Type B pancreatic cell (in vitro differentiated cells): ENCODE measurements at regions not wholly inside any gene's neighbourhood (a gene's known extent, or its start where the extent isn't known, plus 50 kb on each side); places are given as distances from the start of the nearest gene placed in this dataset.
"Not testable (repeated sequence)": the region's sequence is repeated elsewhere in the genome, so short reads cannot be mapped to it uniquely, and the experiment has no call there.

Experiments used
- DNase-seq: peaks from one replicate; pipeline ENCODE4 v3.0.0; 2021; ENCODE audit warnings: mixed read lengths; ENCODE audit not compliant: unreplicated experiment; ENCODE audit errors: extremely low spot score
- H3K27ac Mint-ChIP-seq: 2 replicates; pipeline ENCODE4 v1.8.0; 2021; ENCODE audit warnings: mild to moderate bottlenecking, mixed read lengths
- H3K27me3 Mint-ChIP-seq: 2 replicates; pipeline ENCODE4 v1.8.0; 2021; ENCODE audit warnings: mixed read lengths
- H3K36me3 Mint-ChIP-seq: 2 replicates; pipeline ENCODE4 v1.8.0; 2021; ENCODE audit warnings: mixed read lengths
- H3K4me1 Mint-ChIP-seq: one replicate; pipeline ENCODE4 v1.8.0; 2021; ENCODE audit warnings: mixed read lengths; ENCODE audit not compliant: unreplicated experiment
- H3K4me3 Mint-ChIP-seq: 2 replicates; pipeline ENCODE4 v1.8.0; 2021; ENCODE audit warnings: mild to moderate bottlenecking, mixed read lengths
- H3K9me3 Mint-ChIP-seq: 2 replicates; pipeline ENCODE4 v1.8.0; 2021; ENCODE audit warnings: mixed read lengths
- TF ChIP-seq, protein P1 (sequence below): fragments of 200-600 bp; sonication (generic); conservative IDR thresholded peaks from 2 replicates; pipeline ENCODE4 v1.5.0; 2021; ENCODE audit warnings: antibody characterized with exemption, mild to moderate bottlenecking

DNA sequence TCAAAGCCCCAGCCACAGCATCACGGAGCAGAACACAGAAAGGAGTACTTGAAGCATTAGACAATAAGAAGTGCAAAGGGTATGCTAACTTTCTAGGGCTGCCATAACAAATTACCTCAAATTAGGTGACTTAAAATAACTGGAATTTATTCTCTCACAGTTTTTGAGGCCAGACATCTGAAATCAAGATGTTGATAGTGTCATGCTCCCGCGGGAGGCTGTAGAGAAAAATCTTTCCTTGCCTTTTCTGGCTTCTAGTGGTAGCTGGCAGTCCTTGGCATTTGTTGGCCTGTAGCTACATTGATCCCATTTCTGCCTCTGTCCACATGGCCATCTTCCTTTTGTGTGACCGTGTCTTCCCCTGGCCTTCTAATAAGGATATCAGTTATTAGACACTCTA is 51.9 kb upstream of the SPDL1 start:
- TF ChIP-seq, protein P1, sequence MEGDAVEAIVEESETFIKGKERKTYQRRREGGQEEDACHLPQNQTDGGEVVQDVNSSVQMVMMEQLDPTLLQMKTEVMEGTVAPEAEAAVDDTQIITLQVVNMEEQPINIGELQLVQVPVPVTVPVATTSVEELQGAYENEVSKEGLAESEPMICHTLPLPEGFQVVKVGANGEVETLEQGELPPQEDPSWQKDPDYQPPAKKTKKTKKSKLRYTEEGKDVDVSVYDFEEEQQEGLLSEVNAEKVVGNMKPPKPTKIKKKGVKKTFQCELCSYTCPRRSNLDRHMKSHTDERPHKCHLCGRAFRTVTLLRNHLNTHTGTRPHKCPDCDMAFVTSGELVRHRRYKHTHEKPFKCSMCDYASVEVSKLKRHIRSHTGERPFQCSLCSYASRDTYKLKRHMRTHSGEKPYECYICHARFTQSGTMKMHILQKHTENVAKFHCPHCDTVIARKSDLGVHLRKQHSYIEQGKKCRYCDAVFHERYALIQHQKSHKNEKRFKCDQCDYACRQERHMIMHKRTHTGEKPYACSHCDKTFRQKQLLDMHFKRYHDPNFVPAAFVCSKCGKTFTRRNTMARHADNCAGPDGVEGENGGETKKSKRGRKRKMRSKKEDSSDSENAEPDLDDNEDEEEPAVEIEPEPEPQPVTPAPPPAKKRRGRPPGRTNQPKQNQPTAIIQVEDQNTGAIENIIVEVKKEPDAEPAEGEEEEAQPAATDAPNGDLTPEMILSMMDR, result no peak
- no peak for DNase-seq
- Mint-ChIP-seq H3K4me3 (no peak overlapping the region), H3K36me3 (no peaks in the 10 kb centered on the region), H3K27me3 (peaks cover 44% of the 10 kb centered on the region), H3K27ac (no peak overlapping the region), H3K9me3 (no peaks in the 10 kb centered on the region), H3K4me1 (no peaks in the 10 kb centered on the region)

DNA sequence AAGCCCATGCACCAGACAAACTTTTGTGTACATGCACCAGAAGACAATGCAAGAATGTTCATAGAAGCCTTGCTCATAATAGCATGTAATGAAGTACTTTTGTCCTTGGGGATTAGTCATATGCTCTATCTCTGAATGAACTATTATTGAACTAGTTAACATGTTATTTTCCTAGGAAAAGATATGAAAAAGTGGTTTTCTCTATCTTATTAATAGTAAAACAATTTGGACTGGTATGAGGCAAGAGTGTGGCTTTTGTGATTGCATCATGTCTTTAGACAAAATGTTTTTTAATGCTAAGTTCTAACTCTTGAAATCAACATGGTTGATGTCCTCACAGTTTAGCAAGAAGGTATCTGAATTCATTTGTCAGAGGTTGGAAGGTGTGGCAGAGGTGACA is 55.7 kb upstream of the SPDL1 start:
- DNase-seq, result no peak
- Mint-ChIP-seq H3K27ac (no peak overlapping the region), H3K4me3 (no peak overlapping the region), H3K9me3 (no peaks in the 10 kb centered on the region), H3K4me1 (no peaks in the 10 kb centered on the region), H3K36me3 (no peaks in the 10 kb centered on the region), H3K27me3 (peaks cover 53% of the 10 kb centered on the region)
- TF ChIP-seq, protein P1, result no peak

DNA sequence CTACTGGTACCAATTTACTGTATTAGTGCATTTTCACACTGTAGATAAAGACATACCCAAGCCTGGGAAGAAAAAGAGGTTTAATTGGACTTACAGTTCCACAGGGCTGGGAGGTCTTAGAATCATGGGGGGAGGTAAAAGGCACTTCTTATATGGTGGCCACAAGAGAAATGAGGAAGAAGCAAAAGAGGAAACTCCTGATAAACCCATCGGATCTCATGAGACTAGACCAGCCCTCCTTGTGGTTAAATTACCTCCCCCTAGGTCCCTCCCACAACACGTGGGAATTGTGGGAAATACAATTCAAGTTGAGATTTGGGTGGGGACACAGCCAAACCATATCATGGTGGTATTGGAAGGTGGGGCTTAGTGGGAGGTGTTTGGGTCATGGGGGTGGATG is 56.5 kb upstream of the SPDL1 start:
- H3K36me3 Mint-ChIP-seq, result no peaks in the 10 kb centered on the region
- no peaks in the 10 kb centered on the region for H3K9me3 Mint-ChIP-seq
- H3K27me3 Mint-ChIP-seq, result peaks cover 54% of the 10 kb centered on the region
- no peak overlapping the region for H3K27ac Mint-ChIP-seq
- no peak for DNase-seq
- no peak overlapping the region for H3K4me3 Mint-ChIP-seq
- TF ChIP-seq, protein P1, result no peak
- no peaks in the 10 kb centered on the region for H3K4me1 Mint-ChIP-seq

DNA sequence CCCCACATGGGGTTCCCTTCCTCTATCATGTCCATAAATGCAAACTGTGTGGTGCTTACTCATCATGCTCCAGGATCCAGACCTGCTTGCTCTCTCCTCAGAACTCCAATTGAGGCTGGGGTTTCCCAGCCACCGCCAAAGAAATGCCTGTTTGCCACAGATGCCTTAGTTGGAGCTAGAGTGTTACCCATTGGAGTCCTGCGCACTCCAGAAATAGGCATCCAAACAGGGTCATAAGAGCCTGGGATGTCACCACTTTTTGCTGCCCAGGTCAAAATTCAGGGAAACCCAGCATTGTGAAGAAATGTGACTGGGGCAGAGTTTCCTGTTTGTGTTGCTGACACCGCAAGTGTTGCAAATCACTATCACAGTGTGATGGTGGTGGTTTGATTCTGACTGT is 60.7 kb upstream of the SPDL1 start:
- TF ChIP-seq, protein P1, result no peak
- H3K27ac Mint-ChIP-seq, result no peak overlapping the region
- H3K36me3 Mint-ChIP-seq, result no peaks in the 10 kb centered on the region
- H3K4me3 Mint-ChIP-seq, result no peak overlapping the region
- H3K9me3 Mint-ChIP-seq, result no peaks in the 10 kb centered on the region
- no peak for DNase-seq
- H3K27me3 Mint-ChIP-seq, result peaks cover 27% of the 10 kb centered on the region
- no peaks in the 10 kb centered on the region for H3K4me1 Mint-ChIP-seq

DNA sequence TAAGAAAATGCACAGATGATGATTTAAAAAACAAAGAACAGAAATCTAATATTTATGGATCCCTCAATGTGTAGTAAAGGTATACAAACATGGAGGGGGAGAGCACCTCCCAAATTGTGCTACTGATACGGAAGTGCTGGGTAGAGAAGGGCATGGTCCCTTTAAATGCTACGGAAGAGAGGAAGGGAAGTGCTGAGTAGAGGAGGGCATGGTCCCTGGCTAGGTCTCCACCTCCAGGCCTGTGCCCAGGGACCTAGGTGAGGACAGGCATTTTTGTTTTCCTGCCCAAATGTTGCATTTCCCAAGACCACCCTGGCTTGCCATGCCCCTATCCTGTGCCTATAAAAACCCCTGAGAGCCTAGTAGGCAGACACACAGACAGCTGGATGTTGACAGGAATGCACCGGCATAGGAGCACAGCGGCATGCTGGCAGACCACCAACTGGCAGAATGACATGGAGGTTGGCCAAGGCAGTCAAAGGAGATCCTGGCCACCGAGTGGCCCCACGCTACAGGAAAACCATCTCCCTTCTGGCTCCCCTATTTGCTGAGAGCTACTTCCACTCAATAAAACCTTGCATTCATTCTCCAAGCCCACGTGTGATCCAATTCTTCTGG is 62.1 kb upstream of the SPDL1 start:
- Mint-ChIP-seq H3K4me3 (no peak overlapping the region), H3K4me1 (no peaks in the 10 kb centered on the region), H3K9me3 (no peaks in the 10 kb centered on the region), H3K36me3 (no peaks in the 10 kb centered on the region), H3K27me3 (peaks cover 26% of the 10 kb centered on the region), H3K27ac (no peak overlapping the region)
- DNase-seq, result no peak
- TF ChIP-seq, protein P1, result no peak

DNA sequence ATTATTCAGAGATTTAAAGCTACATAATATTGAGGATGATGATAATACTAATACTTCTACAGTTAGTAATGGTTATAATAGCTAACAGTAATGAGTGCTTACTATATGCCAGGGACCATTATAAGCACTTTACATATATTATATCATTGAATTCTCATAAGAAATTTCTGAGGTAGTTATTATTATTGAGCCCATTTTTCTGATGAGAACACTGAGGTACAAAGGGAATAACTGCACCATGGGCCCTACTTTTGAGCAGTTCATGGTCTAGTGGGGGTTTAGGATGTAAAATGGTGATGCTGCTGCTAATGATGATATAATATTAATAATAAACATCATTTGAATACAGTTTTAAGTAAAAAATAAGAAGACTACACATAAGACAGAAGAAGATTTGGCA is 64.2 kb upstream of the SPDL1 start:
- Mint-ChIP-seq H3K4me1 (no peaks in the 10 kb centered on the region), H3K36me3 (no peaks in the 10 kb centered on the region), H3K9me3 (no peaks in the 10 kb centered on the region), H3K4me3 (no peak overlapping the region), H3K27me3 (peaks cover 27% of the 10 kb centered on the region), H3K27ac (no peak overlapping the region)
- no peak for DNase-seq
- TF ChIP-seq, protein P1, result no peak

DNA sequence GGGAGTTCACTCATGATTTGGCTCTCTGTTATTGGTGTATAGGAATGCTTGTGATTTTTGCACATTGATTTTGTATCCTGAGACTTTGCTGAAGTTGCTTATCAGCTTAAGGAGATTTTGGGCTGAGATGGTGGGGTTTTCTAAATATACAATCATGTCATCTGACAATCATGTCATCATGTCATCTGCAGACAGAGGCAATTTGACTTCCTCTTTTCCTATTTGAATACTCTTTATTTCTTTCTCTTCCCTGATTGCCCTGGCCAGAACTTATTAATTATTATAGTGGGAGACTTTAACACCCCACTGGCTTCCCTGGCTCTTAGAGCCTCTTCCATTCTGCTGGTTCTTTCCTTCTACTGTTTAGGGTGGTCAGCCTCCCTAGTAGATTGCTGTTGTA is 64.8 kb upstream of the SPDL1 start:
- not testable (repeated sequence) for H3K27ac Mint-ChIP-seq, H3K4me1 Mint-ChIP-seq, H3K9me3 Mint-ChIP-seq, DNase-seq, H3K36me3 Mint-ChIP-seq, H3K4me3 Mint-ChIP-seq
- H3K27me3 Mint-ChIP-seq, result peaks cover 24% of the 10 kb centered on the region
